IMR-90 (cell line): ENCODE measurements at regions not wholly inside any gene's neighbourhood (a gene's known extent, or its start where the extent isn't known, plus 50 kb on each side); places are given as distances from the start of the nearest gene placed in this dataset.

Experiments
- ATAC-seq: fragments of 200-7000 bp; cut with Tn5 transposase; 2 replicates; pipeline ENCODE4 v1.9.1; 2020; ENCODE audit warnings: low read depth, mild to moderate bottlenecking, moderate library complexity
- BruUV-seq: library from RNA; stranded (reverse); fragments of 400-500 nt; replicated peaks from 2 replicates; lab custom pipeline; 2021; lab: Mats Ljungman, UMichigan
- CTCF ChIA-PET: fragments of 300-600 bp; formaldehyde crosslinking; extraction: SDS; loops from one replicate; lab custom pipeline; 2021; ENCODE audit warnings: antibody characterized with exemption; lab: Yijun Ruan, JAX
- POLR2A ChIA-PET: fragments of 300-600 bp; sonication (Branson Sonifier 250); formaldehyde crosslinking; loops from one replicate; lab custom pipeline; 2022; ENCODE audit warnings: antibody characterized with exemption; ENCODE audit not compliant: unreplicated experiment; lab: Charles Lee
- DNase-seq: peaks from one replicate; pipeline ENCODE4 v3.0.0; 2013
- H2AFZ ChIP-seq: replicated peaks from 2 replicates; pipeline ENCODE3; 2013; ENCODE audit warnings: low read length, mild to moderate bottlenecking; ENCODE audit not compliant: poor library complexity
- H2AK5ac ChIP-seq: 2 replicates; pipeline ENCODE4 v1.6.1; 2013; ENCODE audit warnings: low read depth, low read length, inconsistent platforms
- H2AK9ac ChIP-seq: replicated peaks from 2 replicates; pipeline ENCODE3; 2013; ENCODE audit warnings: mild to moderate bottlenecking, low read depth, low read length, moderate library complexity; ENCODE audit not compliant: poor library complexity
- H2BK120ac ChIP-seq: 2 replicates; pipeline ENCODE4 v1.6.1; 2013; ENCODE audit warnings: low read depth, low read length, inconsistent platforms
- H2BK15ac ChIP-seq: 3 replicates; pipeline ENCODE4 v1.6.1; 2013; ENCODE audit warnings: low read depth, low read length, inconsistent platforms
- H2BK20ac ChIP-seq: 2 replicates; pipeline ENCODE4 v1.6.1; 2013; ENCODE audit warnings: low read depth, mild to moderate bottlenecking, inconsistent platforms, low read length, moderate library complexity
- H2BK5ac ChIP-seq: 2 replicates; pipeline ENCODE4 v1.6.1; 2013; ENCODE audit warnings: mild to moderate bottlenecking, low read depth, low read length, inconsistent platforms; ENCODE audit not compliant: poor library complexity, severe bottlenecking
- H3K14ac ChIP-seq: replicated peaks from 2 replicates; pipeline ENCODE4 v1.6.1; 2013; ENCODE audit warnings: low read depth, low read length, inconsistent platforms
- H3K18ac ChIP-seq: 2 replicates; pipeline ENCODE4 v1.6.1; 2013; ENCODE audit warnings: low read depth, low read length, control low read depth
- H3K23ac ChIP-seq: 2 replicates; pipeline ENCODE4 v1.6.1; 2013; ENCODE audit warnings: low read depth, low read length, inconsistent platforms
- H3K27ac ChIP-seq: 2 replicates; pipeline ENCODE4 v1.5.1; 2013; ENCODE audit warnings: mild to moderate bottlenecking, control low read depth, low read length; ENCODE audit not compliant: insufficient read depth
- H3K27me3 ChIP-seq: 2 replicates; pipeline ENCODE4 v1.6.1; 2013; ENCODE audit warnings: low read length; ENCODE audit not compliant: control insufficient read depth, insufficient read depth
- H3K36me3 ChIP-seq: 2 replicates; pipeline ENCODE4 v1.6.1; 2013; ENCODE audit warnings: low read length, mixed read lengths; ENCODE audit not compliant: control insufficient read depth, insufficient read depth
- H3K4ac ChIP-seq: 2 replicates; pipeline ENCODE4 v1.6.1; 2013; ENCODE audit warnings: low read depth, low read length, inconsistent platforms
- H3K4me1 ChIP-seq: 2 replicates; pipeline ENCODE4 v1.6.1; 2013; ENCODE audit warnings: low read length, mixed read lengths; ENCODE audit not compliant: control insufficient read depth, insufficient read depth
- H3K4me2 ChIP-seq: 2 replicates; pipeline ENCODE4 v1.6.1; 2013; ENCODE audit warnings: low read depth, mild to moderate bottlenecking, control low read depth, low read length, moderate library complexity
- H3K4me3 ChIP-seq: 2 replicates; pipeline ENCODE4 v1.5.1; 2013; ENCODE audit warnings: low read depth, mild to moderate bottlenecking, control low read depth, low read length, moderate library complexity; ENCODE audit not compliant: insufficient read depth
- H3K56ac ChIP-seq: 2 replicates; pipeline ENCODE4 v1.6.1; 2013; ENCODE audit warnings: low read length, inconsistent platforms; ENCODE audit not compliant: insufficient read depth; ENCODE audit errors: extremely low read depth
- H3K79me1 ChIP-seq, 2 experiments: 2 replicates each; pipeline ENCODE4 v1.6.1; 2013; ENCODE audit warnings: low read length in 2 of 2, inconsistent platforms in 1 of 2, low read depth in 1 of 2
- H3K9ac ChIP-seq: 2 replicates; pipeline ENCODE4 v1.6.1; 2013; ENCODE audit warnings: low read depth, low read length, control low read depth
- H3K9me1 ChIP-seq: 2 replicates; pipeline ENCODE4 v1.6.1; 2013; ENCODE audit warnings: low read length, inconsistent platforms; ENCODE audit not compliant: insufficient read depth
- H3K9me3 ChIP-seq: 2 replicates; pipeline ENCODE4 v1.6.1; 2013; ENCODE audit warnings: low read length; ENCODE audit not compliant: control insufficient read depth, insufficient read depth
- H4K20me1 ChIP-seq: 2 replicates; pipeline ENCODE4 v1.6.1; 2013; ENCODE audit warnings: low read length, inconsistent platforms; ENCODE audit not compliant: insufficient read depth
- H4K5ac ChIP-seq: 2 replicates; pipeline ENCODE4 v1.6.1; 2013; ENCODE audit warnings: mild to moderate bottlenecking, low read depth, low read length, control low read depth
- H4K8ac ChIP-seq, 2 experiments: 2 replicates each; pipeline ENCODE4 v1.6.1; 2013; ENCODE audit warnings: low read depth in 2 of 2, low read length in 2 of 2, control low read depth in 1 of 2, inconsistent platforms in 1 of 2
- H4K91ac ChIP-seq: 2 replicates; pipeline ENCODE4 v1.6.1; 2013; ENCODE audit warnings: low read depth, low read length, inconsistent platforms; ENCODE audit not compliant: insufficient read depth
- CHD1 ChIP-seq: IDR thresholded peaks from 2 replicates; pipeline ENCODE4 v1.6.1; 2012; ENCODE audit warnings: low read depth, low read length, improper control_type of control experiment
- MAZ ChIP-seq: IDR thresholded peaks from 2 replicates; pipeline ENCODE4 v1.6.1; 2012; ENCODE audit warnings: low read depth, mild to moderate bottlenecking, low read length, improper control_type of control experiment, moderate library complexity, borderline replicate concordance
- MXI1 ChIP-seq: IDR thresholded peaks from 2 replicates; pipeline ENCODE4 v1.6.1; 2012; ENCODE audit warnings: low read depth, mild to moderate bottlenecking, low read length, moderate library complexity, borderline replicate concordance
- NFE2L2 ChIP-seq: fragments of 150-350 bp; IDR thresholded peaks from 2 replicates; pipeline ENCODE4 v1.6.1; 2016; ENCODE audit warnings: low read depth, mild to moderate bottlenecking, low read length
- SMC3 ChIP-seq: fragments of 150-350 bp; IDR thresholded peaks from 2 replicates; pipeline ENCODE4 v1.6.1; 2016; ENCODE audit warnings: low read depth, mild to moderate bottlenecking, antibody characterized with exemption, low read length, moderate library complexity
- dilution Hi-C: fragments of 300-500 bp; cut with HindIII; formaldehyde crosslinking; loops from one replicate; pipeline ENCODE4 v1.14.3; 2018; ENCODE audit warnings: low sequenced_read_pairs; ENCODE audit not compliant: unreplicated experiment
- in situ Hi-C: fragments of 300-500 bp; cut with MboI; formaldehyde crosslinking; loops from 3 replicates; pipeline ENCODE4 v1.14.3; 2019; ENCODE audit warnings: low sequenced_read_pairs, inconsistent platforms, mixed read lengths
- intact Hi-C: fragments of 100-400 bp; cut with micrococcal nuclease; formaldehyde crosslinking; loops from 2 replicates; pipeline ENCODE4 v1.10.0; 2022
- TF ChIP-seq, protein P1 (sequence below): fragments of 150-350 bp; IDR thresholded peaks from 2 replicates; pipeline ENCODE4 v1.6.1; 2017; ENCODE audit warnings: mild to moderate bottlenecking, antibody characterized with exemption, low read length, low read depth
- TF ChIP-seq, protein P2 (sequence below): conservative IDR thresholded peaks from 2 replicates; pipeline ENCODE4 v1.5.1; 2012; ENCODE audit warnings: mild to moderate bottlenecking, low read depth, low read length, improper control_type of control experiment

DNA sequence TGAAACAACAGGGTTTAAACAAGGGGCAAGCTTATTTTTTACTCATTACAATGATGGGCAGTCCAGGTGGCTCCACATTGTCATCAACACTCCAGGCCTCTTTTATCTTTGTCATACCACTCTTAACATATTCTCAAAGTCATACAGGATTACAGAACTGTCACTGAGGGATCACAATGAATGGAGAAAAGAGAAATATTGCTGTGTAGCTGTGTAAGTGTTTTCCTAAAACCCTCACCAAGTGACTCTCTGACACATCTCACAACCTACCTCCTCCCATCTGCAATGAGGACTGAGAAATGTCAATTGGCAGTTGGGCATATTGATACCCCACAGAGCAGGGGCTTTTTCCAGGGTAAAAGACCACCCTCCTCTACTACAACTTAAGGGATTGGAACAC is 562.1 kb downstream of the TBC1D4 start:
- Histone ChIP-seq H3K9me1 (no peaks in the 10 kb centered on the region), H3K4me1 (no peaks in the 10 kb centered on the region), H2AK9ac (no peak overlapping the region), H3K14ac (no peak overlapping the region), H3K36me3 (no peaks in the 10 kb centered on the region), H3K18ac (no peak overlapping the region), H3K27ac (no peak overlapping the region), H3K4me2 (no peak overlapping the region), H4K8ac (no peak overlapping the region), H3K27me3 (no peaks in the 10 kb centered on the region), H3K23ac (no peak overlapping the region), H4K5ac (no peak overlapping the region), H2BK15ac (no peak overlapping the region), H2BK120ac (no peak overlapping the region), H2AFZ (no peak overlapping the region), H4K91ac (no peak overlapping the region), H2AK5ac (no peak overlapping the region), H2BK5ac (no peak overlapping the region), H3K4ac (no peak overlapping the region), H3K9ac (no peak overlapping the region), H3K56ac (no peak overlapping the region), H2BK20ac (no peak overlapping the region), H3K9me3 (no peaks in the 10 kb centered on the region), H3K4me3 (no peak overlapping the region), H3K79me1 (no peaks in the 10 kb centered on the region), H4K20me1 (no peaks in the 10 kb centered on the region)
- ChIA-PET CTCF (no interaction called here), POLR2A (no interaction called here)
- dilution Hi-C loops, result no loop called here
- intact Hi-C loops, result no loop called here
- in situ Hi-C loops, result no loop called here
- no peak for DNase-seq
- ATAC-seq, result no peak
- BruUV-seq, result no TSS peak
- TF ChIP-seq, protein P1, sequence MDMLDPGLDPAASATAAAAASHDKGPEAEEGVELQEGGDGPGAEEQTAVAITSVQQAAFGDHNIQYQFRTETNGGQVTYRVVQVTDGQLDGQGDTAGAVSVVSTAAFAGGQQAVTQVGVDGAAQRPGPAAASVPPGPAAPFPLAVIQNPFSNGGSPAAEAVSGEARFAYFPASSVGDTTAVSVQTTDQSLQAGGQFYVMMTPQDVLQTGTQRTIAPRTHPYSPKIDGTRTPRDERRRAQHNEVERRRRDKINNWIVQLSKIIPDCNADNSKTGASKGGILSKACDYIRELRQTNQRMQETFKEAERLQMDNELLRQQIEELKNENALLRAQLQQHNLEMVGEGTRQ, result no peak
- no peak for TF ChIP-seq CHD1
- no peak for TF ChIP-seq MXI1
- TF ChIP-seq, protein P2, sequence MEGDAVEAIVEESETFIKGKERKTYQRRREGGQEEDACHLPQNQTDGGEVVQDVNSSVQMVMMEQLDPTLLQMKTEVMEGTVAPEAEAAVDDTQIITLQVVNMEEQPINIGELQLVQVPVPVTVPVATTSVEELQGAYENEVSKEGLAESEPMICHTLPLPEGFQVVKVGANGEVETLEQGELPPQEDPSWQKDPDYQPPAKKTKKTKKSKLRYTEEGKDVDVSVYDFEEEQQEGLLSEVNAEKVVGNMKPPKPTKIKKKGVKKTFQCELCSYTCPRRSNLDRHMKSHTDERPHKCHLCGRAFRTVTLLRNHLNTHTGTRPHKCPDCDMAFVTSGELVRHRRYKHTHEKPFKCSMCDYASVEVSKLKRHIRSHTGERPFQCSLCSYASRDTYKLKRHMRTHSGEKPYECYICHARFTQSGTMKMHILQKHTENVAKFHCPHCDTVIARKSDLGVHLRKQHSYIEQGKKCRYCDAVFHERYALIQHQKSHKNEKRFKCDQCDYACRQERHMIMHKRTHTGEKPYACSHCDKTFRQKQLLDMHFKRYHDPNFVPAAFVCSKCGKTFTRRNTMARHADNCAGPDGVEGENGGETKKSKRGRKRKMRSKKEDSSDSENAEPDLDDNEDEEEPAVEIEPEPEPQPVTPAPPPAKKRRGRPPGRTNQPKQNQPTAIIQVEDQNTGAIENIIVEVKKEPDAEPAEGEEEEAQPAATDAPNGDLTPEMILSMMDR, result no peak
- TF ChIP-seq MAZ, result no peak
- TF ChIP-seq NFE2L2, result no peak
- TF ChIP-seq SMC3, result no peak
